GM18505 (cell line): ENCODE measurements at regions not wholly inside any gene's neighbourhood (a gene's known extent, or its start where the extent isn't known, plus 50 kb on each side); places are given as distances from the start of the nearest gene placed in this dataset.

Experiments used
- ATAC-seq: cut with Tn5 transposase; IDR thresholded peaks from one replicate; pipeline ENCODE4 v1.9.1; 2021; ENCODE audit not compliant: unreplicated experiment
- POLR2A ChIP-seq: IDR thresholded peaks from 4 replicates; pipeline ENCODE4 v1.6.1; 2011; ENCODE audit warnings: borderline replicate concordance; ENCODE audit not compliant: insufficient read depth, insufficient read length; ENCODE audit errors: extremely low read depth

DNA sequence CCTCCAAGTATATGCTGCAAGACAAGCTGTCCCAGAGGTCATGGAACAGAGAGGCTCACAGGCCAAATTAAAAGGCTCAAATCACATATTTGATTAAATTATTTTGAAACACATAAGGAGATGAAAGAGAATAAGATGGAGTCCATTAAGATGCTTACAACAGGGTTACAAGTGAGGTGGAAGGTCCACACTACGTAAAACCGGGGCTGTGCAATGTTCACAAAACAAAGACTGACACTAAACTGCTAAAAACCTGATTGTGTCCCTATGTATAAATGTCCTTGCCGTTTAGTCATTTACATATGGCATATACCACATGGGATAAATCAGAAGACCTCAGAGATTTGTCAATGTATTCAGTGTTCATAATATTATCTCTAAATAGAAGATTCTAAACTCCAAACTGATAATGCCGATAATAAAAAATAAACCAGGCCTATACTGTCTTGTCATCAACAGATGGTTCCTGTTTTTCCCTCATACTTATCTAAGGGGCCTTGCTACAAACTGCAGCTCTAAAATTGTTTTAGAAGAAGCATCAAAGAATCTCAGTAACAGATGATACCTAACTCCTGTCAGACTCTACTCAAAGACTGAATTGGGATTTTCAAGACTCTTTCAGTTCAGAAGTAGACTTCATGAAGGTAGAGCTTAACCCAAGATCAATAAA is 51.8 kb upstream of the RIPOR2 start:
- ATAC-seq, result no peak
- TF ChIP-seq POLR2A, result no peak

DNA sequence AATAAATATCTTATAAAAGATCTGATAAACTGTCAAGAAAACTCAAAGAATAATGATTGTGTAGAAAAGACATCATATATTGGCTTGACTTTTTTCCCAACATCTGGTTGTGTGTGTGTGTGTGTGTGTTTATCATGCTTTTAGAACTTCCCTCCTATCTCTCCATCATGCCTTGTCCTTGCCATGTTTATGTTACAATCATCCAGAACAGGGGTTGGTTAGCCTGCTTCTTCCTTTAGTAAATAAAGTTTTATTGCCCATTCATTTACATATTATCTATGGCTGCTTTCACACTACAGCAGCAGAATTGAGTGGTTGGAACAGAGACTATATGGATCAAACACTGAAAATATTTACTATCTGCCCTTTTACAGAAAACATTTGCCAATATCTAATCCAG is 52.8 kb upstream of the RIPOR2 start:
- no peak for TF ChIP-seq POLR2A
- no peak for ATAC-seq

GRCh38 chr6:24990236-24990845 is 54.6 kb upstream of the RIPOR2 start:
- TF ChIP-seq POLR2A, result no peak
- no peak for ATAC-seq

DNA sequence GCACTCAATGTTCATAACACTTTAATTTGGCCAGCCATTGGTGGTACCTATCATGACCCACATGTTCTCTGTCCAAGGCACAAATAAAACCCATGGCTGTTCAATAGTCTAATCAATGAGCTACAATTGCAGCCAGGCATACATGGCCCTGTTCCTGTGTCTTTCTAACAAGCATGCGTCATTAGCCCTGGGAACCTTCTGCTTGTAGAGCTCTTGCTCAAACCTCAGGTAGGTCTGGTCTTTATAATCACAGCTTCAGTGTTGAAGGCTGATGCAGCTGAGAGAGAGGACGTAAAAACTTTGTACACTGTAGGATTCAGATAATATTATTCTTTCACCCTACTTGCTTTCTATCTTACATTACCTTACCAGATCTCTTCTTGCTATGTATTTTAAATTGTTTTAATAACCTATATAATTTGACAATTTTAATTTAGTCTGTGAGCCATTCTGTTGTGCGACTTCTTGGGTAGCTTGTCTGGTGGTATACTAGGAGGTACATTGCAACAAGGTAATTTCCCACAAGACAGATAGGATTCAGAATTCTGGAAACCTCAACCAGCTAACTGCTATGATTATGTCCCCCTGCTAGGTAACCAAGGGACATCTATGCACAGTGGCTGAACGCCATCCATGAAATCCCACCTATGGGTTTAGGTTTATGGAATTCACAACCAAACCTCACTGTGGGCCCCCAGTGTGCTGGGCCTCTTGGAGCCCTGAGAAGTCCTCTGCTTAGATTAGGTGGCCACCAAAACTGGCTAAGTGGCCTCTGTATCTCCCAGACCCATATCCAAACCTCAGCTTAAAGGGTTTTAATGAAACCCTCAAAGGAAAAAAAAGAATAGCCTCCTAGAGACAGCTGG is 55.4 kb upstream of the RIPOR2 start:
- no peak for TF ChIP-seq POLR2A
- ATAC-seq, result no peak

GRCh38 chr6:24991810-24992467 is 56.2 kb upstream of the RIPOR2 start:
- peak; percentile 80 for ATAC-seq
- TF ChIP-seq POLR2A, result no peak

DNA sequence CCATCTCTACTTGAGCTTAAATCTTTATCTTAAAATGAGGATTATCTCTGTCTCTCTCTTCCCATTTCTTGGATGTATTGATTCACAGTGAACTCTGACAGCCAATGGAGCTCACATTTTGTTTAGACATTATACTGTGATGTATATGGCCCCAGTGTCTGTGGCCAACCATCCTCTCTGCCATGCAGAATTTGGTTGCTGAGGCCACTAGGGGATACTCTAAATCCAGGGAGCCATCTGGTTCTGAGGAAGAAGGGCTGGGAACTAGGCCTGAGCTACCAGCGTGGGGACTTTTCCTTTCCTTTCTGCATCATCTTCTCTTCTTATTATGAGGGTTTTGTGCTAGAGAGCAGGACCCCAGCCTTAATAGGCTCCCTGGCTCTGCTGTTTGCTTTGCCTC is 59.1 kb upstream of the RIPOR2 start:
- TF ChIP-seq POLR2A, result no peak
- no peak for ATAC-seq

DNA sequence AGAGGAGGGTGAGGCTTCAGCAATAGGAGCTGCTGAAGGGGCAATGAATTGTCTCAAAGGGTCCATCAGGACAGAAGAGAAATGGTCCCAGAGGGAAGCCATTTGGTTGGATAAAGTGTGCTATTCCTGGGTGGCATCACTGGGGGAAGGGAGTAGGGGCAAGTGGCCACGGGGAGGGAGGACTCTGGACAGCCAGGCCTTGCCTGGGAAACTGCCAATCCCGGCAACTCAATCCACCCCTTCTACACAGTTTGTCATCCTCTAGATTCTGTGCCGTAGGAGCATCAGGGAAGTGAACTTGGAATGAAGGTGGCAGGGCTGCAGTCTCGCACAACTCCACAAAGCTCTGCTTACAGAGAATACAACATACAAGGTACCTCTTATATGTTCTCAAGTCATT is 59.5 kb upstream of the RIPOR2 start:
- TF ChIP-seq POLR2A, result no peak

DNA sequence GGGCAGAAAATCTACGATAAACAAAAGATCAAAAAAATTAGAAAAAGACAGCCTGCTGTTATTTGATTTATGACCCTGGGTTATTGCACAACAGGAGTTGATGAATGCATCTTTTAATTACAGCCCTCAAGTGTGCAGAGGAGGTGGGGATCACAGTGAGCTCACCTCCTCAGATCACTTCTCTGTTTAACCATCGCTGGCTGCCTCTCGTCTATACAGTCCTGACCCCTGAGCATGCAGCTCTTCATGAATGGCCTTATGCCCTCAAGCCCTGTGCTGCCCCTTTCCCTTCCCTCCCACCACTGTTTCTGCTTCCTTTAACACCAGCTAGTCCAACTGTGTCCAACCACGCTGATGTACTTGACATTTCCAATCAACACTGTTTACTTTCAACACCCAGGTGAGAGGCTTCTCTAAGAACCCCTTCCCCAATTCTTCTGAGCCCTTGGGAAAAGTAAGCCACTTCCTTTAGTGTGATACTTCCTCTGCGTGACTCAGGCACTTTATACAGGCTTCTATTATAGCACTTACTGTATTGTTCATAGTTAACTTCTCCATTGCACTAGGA is 60.6 kb upstream of the RIPOR2 start:
- no peak for TF ChIP-seq POLR2A
- ATAC-seq, result no peak

More for the DNA sequence above, 59.5 kb upstream of the RIPOR2 start:
- ATAC-seq, result no peak

DNA sequence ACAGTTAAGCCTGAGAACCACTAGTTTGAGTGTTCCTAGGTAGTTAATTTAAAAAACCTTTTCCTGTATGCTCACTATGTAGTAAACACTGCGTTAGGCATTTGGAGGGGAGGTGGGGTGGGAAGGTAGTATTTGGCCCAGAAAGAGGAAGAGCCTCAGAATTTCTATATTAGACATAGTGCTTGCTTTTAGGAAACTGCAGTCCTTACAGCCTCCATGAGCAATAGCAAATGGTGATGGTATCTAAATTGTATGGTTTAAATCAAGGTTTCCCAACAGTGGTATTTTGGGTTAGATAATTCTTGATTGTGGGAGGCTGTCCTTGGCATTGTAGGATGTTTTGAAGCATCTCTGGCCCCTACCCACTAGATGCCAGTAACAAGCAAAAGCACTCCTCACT is 61.5 kb upstream of the RIPOR2 start:
- no peak for TF ChIP-seq POLR2A
- ATAC-seq, result no peak

DNA sequence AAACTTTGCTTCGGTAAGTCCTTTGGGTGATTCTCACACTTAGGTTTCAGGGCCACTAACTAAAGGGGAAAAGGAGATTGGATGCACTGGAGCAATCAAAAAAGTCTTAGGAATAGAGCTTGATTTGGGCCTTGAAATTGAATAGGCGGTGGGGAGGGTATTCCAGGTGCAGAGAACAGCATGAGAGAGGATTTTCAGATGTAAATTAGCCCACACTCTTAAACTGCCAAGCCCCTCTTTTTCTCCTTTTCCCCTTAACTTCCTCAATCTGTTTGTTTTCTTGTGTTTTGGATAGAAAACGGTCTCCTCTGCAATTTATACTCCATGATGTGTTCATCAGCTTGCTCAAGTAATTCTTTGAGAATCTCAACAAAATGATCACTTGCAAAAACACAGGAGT is 62.1 kb upstream of the RIPOR2 start:
- TF ChIP-seq POLR2A, result no peak
- no peak for ATAC-seq

DNA sequence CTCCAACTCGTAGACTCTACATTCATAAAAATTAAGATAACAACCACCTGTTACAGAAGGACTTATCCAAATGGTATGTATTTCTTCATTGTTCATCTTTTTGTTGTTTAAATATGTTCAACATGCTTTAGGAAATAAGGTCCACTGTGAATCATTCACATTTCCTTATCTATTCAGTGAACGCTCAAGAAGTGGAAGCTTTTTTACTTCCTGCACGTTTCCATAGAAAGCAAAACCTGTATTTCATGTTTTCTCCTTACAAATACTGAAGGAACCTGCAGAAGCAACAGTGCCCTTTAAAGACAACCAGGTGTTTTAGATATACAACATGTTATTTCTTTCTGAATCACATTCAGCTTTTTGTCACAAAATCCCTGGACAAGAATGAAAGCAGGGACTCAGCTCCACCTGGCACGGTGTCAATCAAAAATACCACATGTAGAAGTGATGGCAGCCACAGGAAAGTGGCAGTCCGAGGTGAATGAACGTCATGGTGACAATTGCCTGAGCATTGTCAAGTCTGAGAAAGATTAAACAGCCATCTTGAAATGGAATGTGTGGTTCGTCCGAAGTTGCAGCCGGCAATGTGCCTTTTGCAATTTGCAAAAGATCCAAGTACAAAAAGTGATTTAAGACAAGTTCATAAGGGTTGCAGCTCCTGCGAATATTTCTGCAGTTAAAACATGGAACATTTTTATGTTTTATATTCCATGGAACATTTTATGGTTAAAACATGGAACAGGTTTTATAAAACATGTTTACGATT is 66.7 kb upstream of the RIPOR2 start:
- TF ChIP-seq POLR2A, result no peak
- ATAC-seq, result no peak

DNA sequence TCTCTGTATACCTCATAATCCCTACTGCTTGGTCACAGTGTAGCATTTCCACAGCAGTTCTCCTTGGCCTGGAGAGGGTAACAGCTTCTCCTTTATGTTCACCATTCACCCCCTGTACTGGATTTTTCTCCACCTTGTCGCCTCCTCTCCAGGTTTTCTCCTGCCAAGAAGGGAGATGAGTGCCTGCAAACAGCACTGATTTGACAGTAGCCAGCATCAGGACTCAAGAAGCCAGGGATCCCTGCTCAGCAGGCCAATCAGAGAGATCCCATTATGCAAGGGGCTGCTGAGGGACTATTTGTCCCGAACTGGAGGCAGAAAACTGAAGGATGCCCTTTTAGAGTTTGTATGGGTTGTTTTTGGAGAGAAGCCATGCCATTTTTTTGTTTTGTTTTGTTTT is 68.6 kb upstream of the RIPOR2 start:
- TF ChIP-seq POLR2A, result no peak
- ATAC-seq, result no peak
